ENCODE measurements at regions not wholly inside any gene's neighbourhood (a gene's known extent, or its start where the extent isn't known, plus 50 kb on each side); places are given as distances from the start of the nearest gene placed in this dataset.

GRCh38 chr13:90385781-90386489, 961.6 kb upstream of the MIR17HG start:
- TF ChIP-seq YY1 (IDR thresholded peaks at IDR 0.05; ENCODE audit: insufficient read depth, insufficient read length) (no peak), ZNF274 (IDR thresholded peaks at IDR 0.05; ENCODE audit: low read depth, low read length) (no peak)
